BLaER1 treated with 17β-estradiol and CSF1 and Interleukin-3, amounts not matched to agents 10 nM and 100 nM (cell line): ENCODE measurements at regions not wholly inside any gene's neighbourhood (a gene's known extent, or its start where the extent isn't known, plus 50 kb on each side); places are given as distances from the start of the nearest gene placed in this dataset.

Experiments
- H3K27ac ChIP-seq, 11 experiments: shearing (Covaris generic); formaldehyde crosslinking; 2 replicates each; pipeline ENCODE4 v1.8.1; 2022
- H3K27me3 ChIP-seq, 11 experiments: shearing (Covaris generic); formaldehyde crosslinking; 2 replicates each; pipeline ENCODE4 v1.8.1; 2022
- H3K36me3 ChIP-seq, 11 experiments: shearing (Covaris generic); formaldehyde crosslinking; 2 replicates each; pipeline ENCODE4 v1.8.1; 2022
- H3K4me1 ChIP-seq, 10 experiments: shearing (Covaris generic); formaldehyde crosslinking; 2 replicates each; pipeline ENCODE4 v1.8.1; 2022
- H3K4me2 ChIP-seq, 11 experiments: shearing (Covaris generic); formaldehyde crosslinking; 2 replicates each; pipeline ENCODE4 v1.8.1; 2022
- H3K4me3 ChIP-seq, 10 experiments: shearing (Covaris generic); formaldehyde crosslinking; 2 replicates each; pipeline ENCODE4 v1.8.1; 2022
- H3K9ac ChIP-seq, 11 experiments: shearing (Covaris generic); formaldehyde crosslinking; 2 replicates each; pipeline ENCODE4 v1.8.1; 2022
- H3K9me3 ChIP-seq, 11 experiments: shearing (Covaris generic); formaldehyde crosslinking; replicated peaks in 1 of 11; 2 replicates each; pipeline ENCODE4 v1.8.1; 2022
- H4K20me1 ChIP-seq, 11 experiments: shearing (Covaris generic); formaldehyde crosslinking; 2 replicates each; pipeline ENCODE4 v1.8.1; 2022
- Cebpa-rat ChIP-seq, 11 experiments: shearing (Covaris generic); IDR thresholded peaks; 2 replicates each; pipeline ENCODE4 v1.8.1; 2022

- Histone ChIP-seq H3K9ac (no peak overlapping the region), H3K27me3 (no peaks in the 10 kb centered on the region), H3K27ac (no peak overlapping the region), H4K20me1 (no peaks in the 10 kb centered on the region), H3K9me3 (no peaks in the 10 kb centered on the region), H3K4me1 (no peaks in the 10 kb centered on the region), H3K36me3 (no peaks in the 10 kb centered on the region), H3K4me3 (no peak overlapping the region), H3K4me2 (no peak overlapping the region)
- no peak for TF ChIP-seq Cebpa-rat (IDR thresholded peaks at IDR 0.05)
Measured at GRCh38 chr2:187709065-187709464, 154.8 kb upstream of the TFPI start.

- no peak for TF ChIP-seq Cebpa-rat (IDR thresholded peaks at IDR 0.05)
Measured at GRCh38 chr2:187710791-187711521, 156.7 kb upstream of the TFPI start.

GRCh38 chr2:187715590-187715989, 161.4 kb upstream of the TFPI start:
- Histone ChIP-seq H3K27me3 (no peaks in the 10 kb centered on the region), H3K4me3 (no peak overlapping the region), H3K9me3 (no peaks in the 10 kb centered on the region), H4K20me1 (no peaks in the 10 kb centered on the region), H3K4me2 (no peak overlapping the region), H3K36me3 (no peaks in the 10 kb centered on the region), H3K9ac (no peak overlapping the region), H3K27ac (no peak overlapping the region), H3K4me1 (no peaks in the 10 kb centered on the region)
- no peak for TF ChIP-seq Cebpa-rat (IDR thresholded peaks at IDR 0.05)

More at GRCh38 chr2:187710791-187711521, 156.7 kb upstream of the TFPI start:
- H3K9me3 ChIP-seq: no peaks in the 10 kb centered on the region
- H3K9ac ChIP-seq: no peak overlapping the region
- no peak overlapping the region for H3K4me3 ChIP-seq
- no peak overlapping the region for H3K27ac ChIP-seq
- no peaks in the 10 kb centered on the region for H3K27me3 ChIP-seq
- no peak overlapping the region for H3K4me2 ChIP-seq
- H3K4me1 ChIP-seq: no peaks in the 10 kb centered on the region
- no peaks in the 10 kb centered on the region for H4K20me1 ChIP-seq
- no peaks in the 10 kb centered on the region for H3K36me3 ChIP-seq

GRCh38 chr2:187716301-187716700, 162.1 kb upstream of the TFPI start:
- no peak overlapping the region for H3K4me3 ChIP-seq
- H3K9ac ChIP-seq: no peak overlapping the region
- no peaks in the 10 kb centered on the region for H4K20me1 ChIP-seq
- H3K27ac ChIP-seq: no peak overlapping the region
- H3K27me3 ChIP-seq: no peaks in the 10 kb centered on the region
- no peaks in the 10 kb centered on the region for H3K36me3 ChIP-seq
- TF ChIP-seq Cebpa-rat (IDR thresholded peaks at IDR 0.05): no peak
- H3K4me2 ChIP-seq: no peak overlapping the region
- no peaks in the 10 kb centered on the region for H3K4me1 ChIP-seq
- H3K9me3 ChIP-seq: no peaks in the 10 kb centered on the region

GRCh38 chr2:187718092-187718491, 163.9 kb upstream of the TFPI start:
- Histone ChIP-seq H3K27ac (no peak overlapping the region), H3K4me3 (no peak overlapping the region)

GRCh38 chr2:187719510-187719909, 165.3 kb upstream of the TFPI start:
- H3K36me3 ChIP-seq: no peaks in the 10 kb centered on the region
- H4K20me1 ChIP-seq: no peaks in the 10 kb centered on the region
- no peak overlapping the region for H3K4me3 ChIP-seq
- H3K4me2 ChIP-seq: no peak overlapping the region
- no peak overlapping the region for H3K27ac ChIP-seq
- no peak overlapping the region for H3K9ac ChIP-seq
- H3K27me3 ChIP-seq: no peaks in the 10 kb centered on the region
- H3K9me3 ChIP-seq: no peaks in the 10 kb centered on the region
- H3K4me1 ChIP-seq: no peaks in the 10 kb centered on the region
- no peak for TF ChIP-seq Cebpa-rat (IDR thresholded peaks at IDR 0.05)

More at GRCh38 chr2:187718092-187718491, 163.9 kb upstream of the TFPI start:
- no peak overlapping the region for H3K4me2 ChIP-seq
- TF ChIP-seq Cebpa-rat (IDR thresholded peaks at IDR 0.05): no peak
- H3K9ac ChIP-seq: no peak overlapping the region
- H3K36me3 ChIP-seq: no peaks in the 10 kb centered on the region
- no peaks in the 10 kb centered on the region for H3K27me3 ChIP-seq
- H3K9me3 ChIP-seq: no peaks in the 10 kb centered on the region
- H4K20me1 ChIP-seq: no peaks in the 10 kb centered on the region
- no peaks in the 10 kb centered on the region for H3K4me1 ChIP-seq

- no peak overlapping the region for H3K4me3 ChIP-seq
- H3K36me3 ChIP-seq: no peaks in the 10 kb centered on the region
- no peaks in the 10 kb centered on the region for H3K4me1 ChIP-seq
- H3K27ac ChIP-seq: no peak overlapping the region
- TF ChIP-seq Cebpa-rat (IDR thresholded peaks at IDR 0.05): no peak
- H3K9ac ChIP-seq: no peak overlapping the region
- H3K4me2 ChIP-seq: no peak overlapping the region
- no peaks in the 10 kb centered on the region for H3K27me3 ChIP-seq
- no peaks in the 10 kb centered on the region for H3K9me3 ChIP-seq
- H4K20me1 ChIP-seq: no peaks in the 10 kb centered on the region
Measured at GRCh38 chr2:187748958-187749357, 194.7 kb upstream of the TFPI start.

- Histone ChIP-seq H3K27ac (no peak overlapping the region), H3K9ac (no peak overlapping the region), H3K4me3 (no peak overlapping the region), H4K20me1 (no peaks in the 10 kb centered on the region), H3K27me3 (no peaks in the 10 kb centered on the region), H3K4me1 (no peaks in the 10 kb centered on the region), H3K36me3 (no peaks in the 10 kb centered on the region), H3K9me3 (no peaks in the 10 kb centered on the region), H3K4me2 (no peak overlapping the region)
- TF ChIP-seq Cebpa-rat (IDR thresholded peaks at IDR 0.05): no peak
Measured at GRCh38 chr2:187749804-187750431, 195.7 kb upstream of the TFPI start.

- Histone ChIP-seq H4K20me1 (no peaks in the 10 kb centered on the region), H3K4me1 (no peaks in the 10 kb centered on the region), H3K27ac (no peak overlapping the region), H3K27me3 (no peaks in the 10 kb centered on the region), H3K36me3 (no peaks in the 10 kb centered on the region), H3K9ac (no peak overlapping the region), H3K9me3 (no peaks in the 10 kb centered on the region), H3K4me2 (no peak overlapping the region), H3K4me3 (no peak overlapping the region)
- no peak for TF ChIP-seq Cebpa-rat (IDR thresholded peaks at IDR 0.05)
Measured at GRCh38 chr2:187768995-187769394, 214.8 kb upstream of the TFPI start.

- no peak for TF ChIP-seq Cebpa-rat (IDR thresholded peaks at IDR 0.05)
- no peak overlapping the region for H3K4me2 ChIP-seq
- no peaks in the 10 kb centered on the region for H3K4me1 ChIP-seq
- H3K4me3 ChIP-seq: no peak overlapping the region
- no peaks in the 10 kb centered on the region for H3K36me3 ChIP-seq
- H3K9me3 ChIP-seq: no peaks in the 10 kb centered on the region
- no peak overlapping the region for H3K27ac ChIP-seq
- no peaks in the 10 kb centered on the region for H3K27me3 ChIP-seq
- no peaks in the 10 kb centered on the region for H4K20me1 ChIP-seq
- H3K9ac ChIP-seq: no peak overlapping the region
Measured at GRCh38 chr2:187769437-187769836, 215.2 kb upstream of the TFPI start.
